ENCODE measurements at regions not wholly inside any gene's neighbourhood (a gene's known extent, or its start where the extent isn't known, plus 50 kb on each side); places are given as distances from the start of the nearest gene placed in this dataset.

DNA sequence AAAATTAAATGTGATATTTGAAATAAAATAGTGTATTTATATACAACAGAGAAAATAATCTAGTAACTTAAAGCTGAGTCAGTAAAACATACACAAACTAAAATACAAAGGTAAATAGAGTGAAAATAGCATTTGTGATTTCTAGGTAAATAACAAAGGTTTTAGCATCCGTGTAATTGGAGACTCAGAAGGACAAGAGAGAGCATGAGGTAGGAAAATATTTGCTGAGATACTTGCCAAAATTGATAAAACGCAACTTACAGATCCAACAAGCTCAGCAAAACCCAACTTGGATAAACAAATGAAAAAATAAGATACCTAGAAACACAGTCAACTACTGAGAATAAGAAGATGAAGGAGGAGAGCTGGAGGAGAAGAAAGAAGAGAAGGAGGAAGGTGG, 634.7 kb upstream of the CCDC179 start:
- DNase-seq: no peak

DNA sequence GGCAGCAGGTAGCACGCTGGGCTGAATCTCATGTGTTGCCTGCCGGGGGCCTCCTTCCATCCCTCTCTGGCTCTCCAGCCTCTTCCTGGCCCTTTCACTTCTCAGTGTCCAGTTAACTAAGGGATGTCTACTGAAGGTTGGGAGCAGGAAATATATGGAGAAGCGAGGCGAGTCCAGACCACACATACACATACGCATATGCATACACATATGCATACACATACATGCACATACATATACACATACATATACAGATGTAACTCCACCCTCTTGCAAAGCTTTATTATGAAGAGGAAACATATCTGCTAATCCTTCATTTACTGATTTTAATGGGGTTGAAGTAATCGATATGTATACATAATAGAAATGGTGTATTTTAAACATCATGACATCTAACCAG, 636.1 kb upstream of the CCDC179 start:
- DNase-seq: no peak

DNA sequence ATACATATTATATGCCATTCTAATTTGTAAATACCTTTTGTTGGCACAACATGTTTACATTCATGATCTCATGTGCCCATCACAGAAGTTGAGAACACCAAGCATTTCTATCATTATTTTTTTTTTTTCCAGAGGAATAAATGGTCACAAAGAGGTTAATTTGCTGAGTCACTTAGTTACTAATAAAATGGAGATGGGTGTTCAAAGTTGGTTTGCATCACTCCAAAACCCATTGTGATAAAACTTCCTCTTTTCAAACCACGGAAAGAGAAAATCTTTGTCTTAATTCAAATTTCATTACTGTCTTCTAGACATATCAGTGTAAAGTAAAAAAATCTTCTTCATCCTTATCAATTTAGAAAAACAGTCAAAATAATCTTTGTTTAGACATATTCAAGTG, 636.8 kb upstream of the CCDC179 start:
- no peak for DNase-seq

DNA sequence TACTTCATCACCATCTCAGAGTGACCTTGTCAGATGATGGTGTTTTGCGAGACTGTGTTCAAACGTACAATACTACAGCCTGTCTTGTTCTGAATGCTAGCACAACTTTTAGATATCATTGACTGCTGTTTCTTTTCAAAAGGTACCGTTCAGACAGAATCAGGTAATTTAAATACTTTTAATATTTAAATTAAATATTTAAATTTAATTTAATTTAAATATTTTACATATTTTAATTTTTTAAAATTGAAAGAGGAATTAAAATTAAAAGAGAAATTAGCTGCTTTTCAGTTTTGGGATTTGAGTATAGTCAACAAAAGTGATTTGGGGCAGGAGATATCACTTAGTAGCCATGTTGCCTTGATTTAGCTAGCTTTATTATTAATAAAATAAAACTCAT, 642.1 kb upstream of the CCDC179 start:
- DNase-seq: no peak

DNA sequence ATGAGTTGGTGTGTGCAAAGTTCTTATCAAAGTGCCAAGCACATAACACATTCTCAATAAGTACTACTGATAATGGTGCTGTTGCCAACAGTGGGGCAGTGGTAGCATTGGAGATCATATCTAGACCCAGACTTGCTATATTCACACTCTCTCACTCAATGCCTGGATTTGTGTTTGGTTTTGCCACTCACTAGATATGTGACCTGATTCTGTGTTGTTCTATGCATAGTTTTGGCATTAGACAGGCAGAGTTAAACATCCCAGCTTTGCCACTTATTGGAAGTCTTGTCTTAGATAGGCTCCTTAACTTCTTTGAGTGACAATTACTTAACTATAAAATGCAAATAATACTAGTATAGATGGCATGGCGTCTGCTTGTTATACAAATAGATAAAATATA, 642.6 kb upstream of the CCDC179 start:
- DNase-seq: no peak

DNA sequence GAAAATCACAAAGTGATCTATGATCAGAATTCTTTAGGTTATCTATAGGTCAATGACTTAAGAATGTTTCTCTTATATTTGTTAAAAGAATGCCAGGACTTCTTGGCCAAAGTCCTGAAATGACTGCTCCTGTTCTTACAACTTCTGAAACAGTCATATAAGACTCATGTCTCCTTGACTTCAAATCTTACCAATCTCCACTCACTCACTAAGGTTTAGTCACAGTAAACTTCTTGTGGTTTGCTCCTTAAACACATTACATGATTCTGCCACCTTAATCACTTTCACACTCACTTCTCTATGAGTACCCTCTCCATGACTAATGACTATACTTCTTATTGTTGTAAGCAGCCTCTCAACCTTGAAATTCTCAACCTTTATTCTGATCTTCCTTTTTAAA, 648.7 kb upstream of the CCDC179 start:
- peak; percentile 15 for DNase-seq

DNA sequence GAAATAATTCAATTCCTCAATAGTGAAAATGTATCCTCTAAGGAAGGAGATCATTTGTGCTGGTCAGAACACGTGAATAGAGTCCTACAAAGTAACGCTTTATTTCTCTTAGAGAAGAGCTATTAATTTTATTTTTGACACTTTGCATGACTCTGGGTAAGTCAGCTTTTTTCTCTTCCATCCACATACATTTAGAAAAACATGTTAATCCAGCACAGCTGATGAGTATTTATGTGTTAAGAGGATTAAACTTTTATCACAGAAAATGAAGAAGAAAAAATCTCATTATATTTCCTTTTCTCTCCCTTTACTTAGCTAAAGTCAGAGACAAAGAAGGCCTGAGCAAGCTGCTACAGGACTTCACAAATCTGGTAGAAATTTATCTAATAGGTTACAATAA, 649.5 kb upstream of the CCDC179 start:
- DNase-seq: no peak

DNA sequence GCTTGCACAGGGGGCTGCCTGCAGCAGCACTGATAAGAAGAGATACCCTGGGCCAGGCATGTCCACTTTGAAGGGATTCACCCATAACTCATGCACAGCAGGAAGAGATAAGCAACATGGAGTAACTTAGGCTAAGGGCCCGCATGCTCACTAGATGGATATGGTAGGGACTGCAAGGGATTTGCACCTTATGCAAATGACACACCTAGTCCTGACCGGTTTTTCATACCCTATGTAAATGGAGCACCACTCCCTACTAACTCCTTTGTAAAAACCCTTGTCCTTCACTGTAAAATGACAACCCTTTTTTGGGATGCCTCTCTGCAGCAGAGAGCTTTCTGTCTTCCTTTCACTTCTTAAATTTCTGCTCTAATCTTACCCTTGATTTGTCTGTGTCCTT, 658.9 kb upstream of the CCDC179 start:
- no peak for DNase-seq

DNA sequence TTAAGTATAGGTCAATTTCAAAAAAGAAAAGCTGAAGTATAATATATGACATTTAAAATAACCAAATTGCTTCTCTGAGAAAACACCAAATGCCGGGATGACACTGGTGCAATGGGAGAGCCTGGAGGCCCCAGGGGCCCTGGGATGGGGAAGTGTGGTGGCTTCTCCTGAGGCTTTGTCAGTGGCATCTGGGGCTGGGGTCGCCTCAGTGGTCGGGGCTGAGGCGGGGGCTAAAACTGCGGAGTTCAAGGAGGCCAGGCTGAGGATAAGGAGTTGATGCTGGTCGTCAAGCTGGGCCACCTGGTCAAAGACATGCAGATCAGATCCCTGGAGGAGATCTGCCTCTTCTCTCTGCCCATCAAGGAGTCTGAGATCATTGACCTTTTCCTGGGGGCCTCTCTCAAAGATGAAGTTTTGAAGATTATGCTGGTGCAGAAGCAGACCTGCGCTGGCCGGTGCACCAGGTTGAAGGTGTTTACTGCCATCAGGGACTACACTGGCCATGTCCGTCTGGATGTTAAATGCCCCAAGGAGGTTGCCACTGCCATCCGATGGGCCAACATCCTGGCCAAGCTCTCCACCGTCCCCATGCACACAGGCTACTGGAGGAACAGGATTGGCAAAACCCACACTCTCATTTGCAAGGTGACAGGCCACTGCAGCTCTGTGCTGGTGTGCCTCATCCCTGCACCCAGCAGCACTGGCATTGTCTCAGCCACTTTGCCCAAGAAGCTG, 660.1 kb upstream of the CCDC179 start:
- DNase-seq: no peak

DNA sequence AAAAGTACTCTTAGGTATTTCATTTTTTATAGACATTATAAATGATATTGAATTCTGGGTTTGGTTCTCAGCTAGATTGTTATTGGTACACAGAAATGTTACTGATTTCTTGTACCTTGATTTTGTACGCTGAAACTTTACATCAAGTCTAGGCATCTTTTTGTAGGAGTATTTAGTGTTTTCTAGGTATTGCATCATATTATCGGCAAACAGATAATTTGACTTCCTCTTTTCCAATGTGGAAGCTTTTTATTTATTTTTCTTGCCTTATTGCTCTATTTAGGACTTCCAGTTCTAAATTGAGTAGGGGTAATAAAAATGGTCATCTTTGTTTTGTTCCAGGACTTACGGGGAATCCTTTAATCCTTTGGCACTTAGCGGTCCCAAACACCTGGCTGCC, 676.6 kb upstream of the CCDC179 start:
- DNase-seq: no peak

DNA sequence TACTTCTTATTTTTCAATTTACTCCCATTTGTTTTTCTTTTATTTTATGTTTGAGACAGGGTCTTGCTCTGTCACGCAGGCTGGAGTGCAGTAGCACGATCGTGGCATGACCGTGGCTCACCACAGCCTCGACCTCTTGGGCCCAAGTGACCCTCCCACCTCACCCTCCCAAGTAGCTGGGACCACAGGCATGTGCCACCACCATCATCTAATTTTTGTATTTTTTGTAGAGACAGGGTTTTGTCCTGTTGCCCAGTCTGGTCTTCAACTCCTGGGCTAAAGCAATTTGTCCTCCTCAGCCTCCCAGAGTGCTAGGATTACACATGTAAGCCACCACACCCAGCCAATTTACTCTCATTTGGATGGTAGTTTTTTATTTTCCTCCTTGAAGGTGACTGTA, 679.3 kb upstream of the CCDC179 start:
- no peak for DNase-seq

DNA sequence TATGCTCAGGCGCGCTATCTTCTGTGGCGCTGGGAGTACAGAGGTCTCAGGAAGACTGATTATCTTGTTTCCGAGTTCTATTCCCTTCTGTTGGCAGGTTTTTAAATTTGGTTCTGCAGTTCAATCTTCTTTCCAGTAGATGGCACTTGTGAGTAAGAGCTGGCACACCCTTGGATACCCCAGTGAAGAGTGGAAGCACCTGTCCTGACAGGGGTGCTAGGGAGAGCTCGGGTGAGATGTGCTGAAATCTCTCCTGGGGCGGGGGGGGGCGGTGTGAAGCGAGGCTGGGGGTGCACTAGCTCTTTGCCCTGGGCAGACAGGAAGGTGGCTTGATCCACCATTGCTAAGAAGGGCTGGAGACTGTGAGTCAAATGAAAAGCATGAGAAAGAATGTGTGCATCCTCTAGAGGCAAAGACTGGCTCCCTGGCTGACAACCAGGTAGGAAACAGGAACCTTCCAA, 679.9 kb upstream of the CCDC179 start:
- peak; percentile 51 for DNase-seq

DNA sequence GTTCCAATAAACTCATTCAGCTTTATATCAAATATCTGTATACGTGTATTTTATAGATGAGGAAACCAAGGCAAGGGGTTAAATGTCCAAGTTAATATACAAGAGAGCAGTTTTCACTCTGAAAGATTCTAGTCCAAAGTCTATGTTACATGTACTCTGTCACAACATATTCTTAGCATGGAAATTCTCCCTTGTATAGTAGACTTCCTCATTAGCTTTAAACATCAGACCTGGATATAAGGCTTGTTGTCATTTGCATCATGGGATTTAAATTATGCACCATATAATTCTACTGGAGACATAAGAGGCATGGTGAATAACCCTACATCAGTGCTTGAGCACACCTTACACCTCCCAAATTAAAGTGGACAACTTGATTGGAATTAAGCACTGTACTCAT, 681.9 kb upstream of the CCDC179 start:
- DNase-seq: no peak

DNA sequence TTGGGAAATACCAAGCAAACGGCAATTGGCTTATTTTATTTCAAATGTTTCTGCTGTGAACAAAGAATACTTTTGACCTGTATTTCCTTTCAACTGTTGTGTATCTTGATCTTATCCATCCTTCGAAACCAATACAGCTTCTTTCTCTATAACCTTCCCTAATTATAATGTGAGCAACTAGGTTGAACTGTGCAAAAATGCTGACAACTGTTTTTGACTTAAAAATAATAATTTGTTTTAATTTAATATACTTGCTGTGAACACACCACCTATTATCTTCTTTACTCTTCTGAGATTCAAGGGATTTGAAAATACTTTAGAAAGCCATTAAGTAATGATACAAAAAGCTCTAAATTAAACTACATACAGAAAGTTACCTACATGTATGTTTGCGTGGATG, 682.5 kb upstream of the CCDC179 start:
- no peak for DNase-seq

DNA sequence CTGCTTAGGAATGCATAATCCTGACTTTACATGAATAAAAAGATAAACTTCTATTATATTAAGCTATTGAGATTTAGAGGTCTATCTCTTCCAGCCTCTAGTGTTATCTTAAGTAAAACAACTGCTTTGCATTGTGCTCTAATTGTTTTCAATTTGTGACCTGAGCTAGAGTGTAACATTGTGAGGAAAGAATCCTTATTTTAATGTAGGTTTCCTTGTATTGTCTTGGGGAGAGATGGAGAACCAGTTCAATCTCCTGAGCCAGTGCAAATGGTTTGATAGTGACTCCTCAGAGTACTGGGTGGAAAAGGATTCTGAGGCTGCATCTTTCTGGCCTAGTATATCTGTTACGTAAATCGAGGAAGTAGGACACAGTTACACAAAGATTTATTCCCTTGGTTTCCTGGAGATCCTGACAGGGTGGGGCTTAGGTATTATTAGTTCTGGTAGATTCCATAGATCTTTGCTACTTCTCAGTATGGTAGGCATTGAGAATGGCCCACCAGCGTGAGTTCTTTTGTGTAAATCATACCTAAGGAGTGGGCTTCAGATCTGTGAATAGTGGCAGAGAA, 683.5 kb upstream of the CCDC179 start:
- no peak for DNase-seq

DNA sequence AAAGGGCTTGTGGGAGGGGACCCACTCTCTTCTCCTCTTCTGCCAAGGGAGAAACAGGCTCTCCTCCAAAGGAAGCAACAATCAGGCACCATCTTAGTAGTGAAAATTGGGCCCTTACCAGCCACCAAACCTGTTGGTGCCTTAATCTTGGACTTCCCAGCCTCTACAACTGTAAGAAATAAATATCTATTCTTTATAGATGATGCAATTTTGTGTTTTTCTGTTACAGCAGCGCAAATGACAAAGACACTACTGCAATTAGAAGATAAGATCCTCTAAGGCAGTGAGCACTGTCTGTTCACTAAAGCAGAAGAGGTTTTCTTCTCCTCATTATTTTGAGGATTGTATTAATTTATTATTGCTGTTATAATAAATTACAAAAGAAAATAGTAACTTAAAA, 691.4 kb upstream of the CCDC179 start:
- DNase-seq: no peak

DNA sequence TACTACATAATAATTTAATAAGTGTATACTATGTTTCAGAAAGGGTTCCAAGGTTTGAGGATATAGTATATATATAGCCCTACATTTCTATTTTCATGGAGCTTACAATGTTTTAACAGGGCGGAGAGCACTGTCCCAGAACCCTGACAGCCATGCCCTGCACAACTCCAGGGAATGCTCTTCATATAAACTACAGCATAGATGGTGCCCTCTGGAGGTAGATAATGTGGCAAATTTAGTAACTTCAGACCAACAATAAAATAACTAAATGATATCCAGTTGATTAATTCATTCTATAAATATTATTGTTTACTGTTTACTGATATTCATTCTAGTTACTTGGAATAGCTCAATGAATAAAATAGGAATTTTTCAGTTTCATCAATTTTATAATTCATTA, 693.7 kb upstream of the CCDC179 start:
- DNase-seq: no peak

DNA sequence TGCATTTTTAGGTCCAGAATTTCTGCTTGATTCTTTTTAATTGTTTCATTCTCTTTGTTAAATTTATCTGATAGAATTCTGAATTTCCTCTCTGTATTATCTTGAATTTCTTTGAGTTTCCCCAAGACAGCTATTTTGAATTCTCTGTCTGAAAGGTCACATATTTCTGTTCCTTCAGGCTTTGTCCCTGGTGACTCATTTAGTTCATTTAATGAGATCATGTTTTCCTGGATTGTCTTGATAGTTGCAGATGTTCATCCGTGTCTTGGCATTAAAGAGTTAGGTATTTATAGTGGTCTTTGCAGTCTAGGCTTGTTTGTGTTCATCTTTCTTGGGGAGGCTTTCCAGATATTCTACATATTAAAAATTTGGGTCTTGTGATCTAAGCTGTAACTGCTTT, 694.8 kb upstream of the CCDC179 start:
- no peak for DNase-seq

DNA sequence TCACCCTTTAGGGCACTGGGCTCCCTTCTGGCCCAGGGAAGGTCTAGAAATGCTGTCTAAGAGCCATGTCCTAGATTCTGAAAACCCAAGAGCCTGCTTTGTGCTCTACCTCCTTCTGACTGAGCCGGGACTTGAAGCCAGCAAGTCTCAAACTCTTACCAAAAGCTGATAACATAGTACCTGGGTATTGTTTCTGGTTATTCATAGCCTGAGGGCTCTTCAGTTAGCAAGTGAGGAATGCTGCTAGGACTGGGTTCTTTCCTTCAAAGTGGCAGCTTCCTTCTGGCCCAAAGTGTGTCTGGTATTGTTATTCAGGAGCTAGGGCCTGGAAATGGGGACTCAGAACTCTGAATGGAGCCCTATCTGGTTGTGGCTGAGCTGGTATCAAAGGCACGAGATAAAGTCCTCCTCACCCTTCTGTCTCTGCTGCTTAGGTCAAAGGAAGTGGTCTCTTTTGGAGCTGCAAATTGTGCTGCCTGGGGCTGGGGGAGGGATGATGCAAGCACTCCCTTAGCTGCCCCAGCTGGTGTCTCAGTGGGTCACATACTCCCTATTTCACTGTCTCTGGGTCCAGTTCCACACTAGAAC, 696.0 kb upstream of the CCDC179 start:
- no peak for DNase-seq

DNA sequence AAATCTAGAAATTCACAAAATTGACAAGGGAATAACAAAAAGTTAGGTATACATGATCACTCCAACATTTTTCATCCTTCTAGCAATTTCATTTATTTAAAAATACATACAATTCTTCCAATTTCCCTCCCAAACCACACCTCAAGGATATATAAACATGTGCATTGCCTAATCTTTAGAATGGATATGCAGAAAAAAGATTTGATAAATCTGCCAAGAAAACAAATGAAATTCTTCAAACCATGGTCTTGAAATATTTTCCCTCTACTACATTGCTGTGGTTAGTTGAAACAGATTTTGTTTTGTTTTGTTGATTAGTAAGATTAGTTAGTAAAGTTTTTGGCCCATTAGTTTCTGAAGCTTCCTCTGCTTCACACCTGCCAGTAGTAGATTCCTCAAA, 703.3 kb upstream of the CCDC179 start:
- DNase-seq: no peak

DNA sequence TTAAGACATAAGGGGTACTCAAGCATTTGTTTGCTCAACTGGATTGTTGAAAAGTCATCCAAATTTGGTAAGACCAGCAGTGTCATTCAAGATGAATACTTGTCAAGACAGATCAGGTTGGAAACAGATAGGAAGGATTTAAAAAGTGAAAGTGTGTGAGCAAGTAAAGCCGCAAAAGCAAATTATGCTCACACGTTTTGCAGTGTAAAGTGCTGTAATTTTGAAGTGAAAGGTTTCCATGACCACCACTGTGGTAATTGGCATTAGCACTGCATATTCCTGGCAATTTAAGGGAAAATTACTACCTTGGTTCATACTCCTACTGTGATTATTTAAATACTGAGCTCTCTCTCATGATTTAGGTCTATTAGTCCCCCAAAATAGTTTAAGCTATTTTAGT, 704.1 kb upstream of the CCDC179 start:
- no peak for DNase-seq

DNA sequence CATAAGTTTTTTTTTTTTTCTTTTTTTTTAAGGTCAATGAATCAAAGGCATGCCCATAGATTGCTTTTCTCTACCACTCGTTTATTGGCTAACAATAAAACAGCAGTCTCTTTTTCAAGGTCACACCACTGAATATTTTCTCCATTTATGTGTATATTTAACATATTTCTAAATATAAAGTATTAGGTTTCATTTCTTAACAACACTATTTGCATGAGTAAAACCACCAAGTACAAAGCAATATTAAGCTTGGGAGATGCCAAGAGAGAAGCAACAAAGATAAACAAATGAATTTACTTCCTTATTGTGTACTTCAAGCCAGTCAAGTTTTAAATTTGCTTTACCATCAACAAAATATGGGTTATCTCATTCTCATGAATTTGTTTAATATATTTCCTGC, 708.9 kb upstream of the CCDC179 start:
- DNase-seq: no peak

DNA sequence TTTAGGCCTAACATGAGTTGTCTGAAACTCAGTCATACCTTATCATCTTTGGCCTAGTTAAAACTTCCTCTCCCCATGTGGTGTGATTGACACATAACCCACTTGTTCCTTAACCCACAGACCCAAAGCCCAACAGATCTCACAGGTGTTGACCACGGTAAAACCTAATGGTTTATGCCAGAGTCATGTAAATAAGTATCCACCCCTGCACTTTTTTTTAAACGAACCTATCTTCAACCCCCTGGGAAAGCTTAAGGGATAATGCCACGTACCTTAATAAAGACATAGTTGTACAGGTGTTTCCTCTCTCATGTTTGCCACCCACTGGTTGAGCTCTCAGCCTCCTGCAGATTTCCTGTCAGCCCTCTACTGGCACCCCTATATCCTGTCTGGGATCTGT, 709.3 kb upstream of the CCDC179 start:
- DNase-seq: no peak

DNA sequence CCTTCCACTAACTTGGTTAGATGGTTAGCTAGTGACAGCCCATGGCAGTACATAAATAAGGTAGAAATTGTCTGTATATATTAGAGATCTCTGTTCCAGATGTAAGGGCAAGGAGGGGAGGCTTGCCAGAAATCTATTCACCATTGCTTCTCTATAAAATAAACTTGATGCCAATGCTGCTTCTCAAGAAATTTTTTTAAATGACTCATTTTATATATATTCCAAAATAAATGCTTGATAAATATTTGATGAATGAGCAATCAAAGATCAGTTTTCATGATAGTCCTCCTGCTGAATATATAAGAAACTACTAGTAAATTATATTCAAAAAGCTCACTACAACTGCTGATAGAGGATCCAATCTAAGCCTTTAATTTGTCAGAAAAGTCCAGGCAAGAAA, 710.6 kb upstream of the CCDC179 start:
- DNase-seq: no peak

DNA sequence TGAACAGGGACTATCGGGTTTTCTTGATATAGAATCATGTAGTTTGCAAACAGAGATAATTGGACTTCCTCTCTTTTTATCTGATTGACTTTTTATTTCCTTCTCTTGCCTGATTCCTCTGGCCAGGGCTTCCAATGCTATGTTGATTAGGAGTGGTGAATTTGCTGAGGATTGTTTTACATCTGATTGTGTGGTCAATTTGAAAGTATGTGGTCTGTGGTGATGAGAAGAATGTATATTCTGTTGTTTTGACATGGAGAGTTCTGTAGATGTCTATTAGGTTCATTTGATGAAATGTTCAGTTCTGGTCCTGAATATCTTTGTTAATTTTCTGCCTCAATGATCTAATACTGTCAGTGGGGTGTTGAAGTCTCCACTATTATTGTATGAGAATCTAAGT, 713.2 kb upstream of the CCDC179 start:
- DNase-seq: no peak

All from activated CD4-positive, alpha-beta T cell treated with anti-CD3 and anti-CD28 coated beads, Interleukin-2, Interleukin-6, amounts not matched to agents 100 ng/mL and 50 ng/mL, durations not matched to agents 16 hours and 8 hours (primary cell).